WERI-Rb-1 (cell line): ENCODE measurements at regions not wholly inside any gene's neighbourhood (a gene's known extent, or its start where the extent isn't known, plus 50 kb on each side); places are given as distances from the start of the nearest gene placed in this dataset.

Experiments
- DNase-seq: peaks from one replicate; pipeline ENCODE4 v3.0.0-alpha.2; 2020
- H3K27ac ChIP-seq: fragments of 250-450 bp; sonication (Bioruptor Pico); 2 replicates; pipeline ENCODE4 v1.5.1; 2020; ENCODE audit warnings: mild to moderate bottlenecking, moderate library complexity
- H3K27me3 ChIP-seq: fragments of 250-450 bp; sonication (Bioruptor Pico); 2 replicates; pipeline ENCODE4 v1.5.1; 2021; ENCODE audit warnings: mild to moderate bottlenecking, low read depth, moderate library complexity; ENCODE audit not compliant: insufficient read depth, severe bottlenecking
- H3K36me3 ChIP-seq: fragments of 250-450 bp; sonication (Bioruptor Pico); 2 replicates; pipeline ENCODE4 v1.5.1; 2020; ENCODE audit warnings: mild to moderate bottlenecking, moderate library complexity
- H3K4me3 ChIP-seq: 2 replicates; pipeline ENCODE4 v1.5.1; 2011; ENCODE audit warnings: low read depth, mild to moderate bottlenecking, control low read depth, low read length
- H3K9me3 ChIP-seq: fragments of 250-450 bp; sonication (Bioruptor Pico); 2 replicates; pipeline ENCODE4 v1.5.1; 2021; ENCODE audit warnings: mild to moderate bottlenecking, moderate library complexity; ENCODE audit not compliant: severe bottlenecking
- TF ChIP-seq, protein P1 (sequence below): IDR thresholded peaks from 2 replicates; pipeline ENCODE4 v1.5.1; 2011; ENCODE audit warnings: low read depth, mild to moderate bottlenecking, control low read depth, inconsistent platforms, low read length

- DNase-seq, result no peak
- TF ChIP-seq, protein P1, sequence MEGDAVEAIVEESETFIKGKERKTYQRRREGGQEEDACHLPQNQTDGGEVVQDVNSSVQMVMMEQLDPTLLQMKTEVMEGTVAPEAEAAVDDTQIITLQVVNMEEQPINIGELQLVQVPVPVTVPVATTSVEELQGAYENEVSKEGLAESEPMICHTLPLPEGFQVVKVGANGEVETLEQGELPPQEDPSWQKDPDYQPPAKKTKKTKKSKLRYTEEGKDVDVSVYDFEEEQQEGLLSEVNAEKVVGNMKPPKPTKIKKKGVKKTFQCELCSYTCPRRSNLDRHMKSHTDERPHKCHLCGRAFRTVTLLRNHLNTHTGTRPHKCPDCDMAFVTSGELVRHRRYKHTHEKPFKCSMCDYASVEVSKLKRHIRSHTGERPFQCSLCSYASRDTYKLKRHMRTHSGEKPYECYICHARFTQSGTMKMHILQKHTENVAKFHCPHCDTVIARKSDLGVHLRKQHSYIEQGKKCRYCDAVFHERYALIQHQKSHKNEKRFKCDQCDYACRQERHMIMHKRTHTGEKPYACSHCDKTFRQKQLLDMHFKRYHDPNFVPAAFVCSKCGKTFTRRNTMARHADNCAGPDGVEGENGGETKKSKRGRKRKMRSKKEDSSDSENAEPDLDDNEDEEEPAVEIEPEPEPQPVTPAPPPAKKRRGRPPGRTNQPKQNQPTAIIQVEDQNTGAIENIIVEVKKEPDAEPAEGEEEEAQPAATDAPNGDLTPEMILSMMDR, result no peak
- no peaks in the 10 kb centered on the region for H3K36me3 ChIP-seq
- no peak overlapping the region for H3K4me3 ChIP-seq
- no peaks in the 10 kb centered on the region for H3K27me3 ChIP-seq
- H3K9me3 ChIP-seq, result no peaks in the 10 kb centered on the region
- no peak overlapping the region for H3K27ac ChIP-seq
Measured at GRCh38 chr13:89238496-89238895, 1567.3 kb downstream of the SLITRK5 start.

DNA sequence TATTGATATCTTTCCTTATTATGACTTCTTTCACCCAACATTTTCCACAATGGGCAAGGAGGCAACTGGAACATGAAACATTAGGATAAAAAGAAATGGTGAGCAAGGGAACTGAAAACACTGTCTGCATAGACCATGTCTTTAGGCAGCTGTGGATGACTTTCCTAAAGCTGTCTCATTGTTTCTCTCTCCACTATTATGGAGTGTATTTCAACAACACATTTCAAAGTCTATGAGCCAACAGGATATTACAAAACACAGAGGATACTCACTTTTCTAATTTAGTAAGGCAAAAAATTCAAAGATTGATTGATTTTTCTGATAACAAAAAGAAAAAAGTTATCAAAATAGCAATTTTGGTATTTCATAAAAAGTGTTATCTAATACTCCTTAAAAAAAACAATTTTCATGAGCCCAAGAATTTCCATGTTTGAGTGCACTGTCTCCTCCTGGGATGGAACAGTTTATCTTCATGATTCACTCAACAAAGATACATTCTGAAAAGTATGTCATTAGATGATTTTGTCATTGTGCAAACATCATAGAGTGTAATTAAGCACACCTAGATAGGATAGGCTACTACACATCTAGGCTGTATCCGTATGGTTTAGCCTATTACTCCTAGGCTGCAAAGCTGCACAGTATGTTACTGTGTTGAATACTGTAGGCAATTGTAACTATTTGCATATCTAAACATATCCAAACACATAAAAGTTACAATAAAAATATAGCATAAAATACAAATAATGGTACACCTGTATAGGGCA lies 1568.4 kb downstream of the SLITRK5 start:
- TF ChIP-seq, protein P1, result no peak
- no peak for DNase-seq
- Histone ChIP-seq H3K4me3 (no peak overlapping the region), H3K27me3 (no peaks in the 10 kb centered on the region), H3K27ac (no peak overlapping the region), H3K36me3 (no peaks in the 10 kb centered on the region), H3K9me3 (no peaks in the 10 kb centered on the region)

GRCh38 chr13:89255844-89256406 lies 1584.8 kb downstream of the SLITRK5 start:
- TF ChIP-seq, protein P1, result no peak
- Histone ChIP-seq H3K9me3 (peaks cover 4% of the 10 kb centered on the region), H3K36me3 (no peaks in the 10 kb centered on the region), H3K4me3 (no peak overlapping the region), H3K27me3 (no peaks in the 10 kb centered on the region), H3K27ac (no peak overlapping the region)
- DNase-seq, result no peak

- no peaks in the 10 kb centered on the region for H3K9me3 ChIP-seq
- no peaks in the 10 kb centered on the region for H3K36me3 ChIP-seq
- DNase-seq, result no peak
- TF ChIP-seq, protein P1, result no peak
- H3K27me3 ChIP-seq, result no peaks in the 10 kb centered on the region
- no peak overlapping the region for H3K4me3 ChIP-seq
- H3K27ac ChIP-seq, result no peak overlapping the region
Measured at GRCh38 chr13:89267734-89268133, 1596.6 kb downstream of the SLITRK5 start.

DNA sequence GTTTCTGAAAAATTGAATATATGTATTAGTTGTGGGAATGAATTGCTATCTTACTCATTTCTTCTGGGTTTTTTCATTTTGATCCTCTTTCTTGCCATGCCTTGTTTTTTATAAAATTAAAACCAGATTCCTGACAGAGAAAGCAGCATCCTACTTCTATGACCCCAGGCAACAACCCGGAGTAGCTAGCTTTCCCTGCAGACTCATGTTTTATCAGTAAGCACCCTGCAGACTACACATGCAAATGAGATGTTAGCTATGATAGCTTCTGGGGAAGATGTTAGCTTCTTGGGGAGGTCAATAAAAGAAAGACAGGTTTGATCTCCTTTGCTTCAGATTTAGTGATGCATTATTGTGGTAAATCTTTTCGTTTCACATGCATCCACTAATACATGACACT lies 1598.6 kb downstream of the SLITRK5 start:
- H3K27me3 ChIP-seq, result no peaks in the 10 kb centered on the region
- no peaks in the 10 kb centered on the region for H3K36me3 ChIP-seq
- H3K27ac ChIP-seq, result no peak overlapping the region
- H3K4me3 ChIP-seq, result no peak overlapping the region
- no peak for DNase-seq
- H3K9me3 ChIP-seq, result no peaks in the 10 kb centered on the region
- TF ChIP-seq, protein P1, result no peak
